GM12878 (cell line): ENCODE measurements at regions not wholly inside any gene's neighbourhood (a gene's known extent, or its start where the extent isn't known, plus 50 kb on each side); places are given as distances from the start of the nearest gene placed in this dataset.

Source experiments
- ATAC-seq: fragments of 200-7000 bp; cut with Tn5 transposase; 3 replicates; pipeline ENCODE4 v1.9.1; 2020; ENCODE audit warnings: mild to moderate bottlenecking, moderate library complexity
- BruUV-seq: library from RNA; stranded (reverse); fragments of 400-500 nt; replicated peaks from 2 replicates; lab custom pipeline; 2021; lab: Mats Ljungman, UMichigan
- CTCF ChIA-PET: fragments of 300-600 bp; sonication (Branson Sonifier 250); formaldehyde crosslinking; extraction: SDS; loops from one replicate; lab custom pipeline; 2021; ENCODE audit warnings: inconsistent platforms; lab: Yijun Ruan, JAX
- POLR2A ChIA-PET: fragments of 350-600 bp; formaldehyde crosslinking; extraction: SDS; loops from one replicate; lab custom pipeline; 2021; ENCODE audit warnings: inconsistent platforms; lab: Charles Lee
- RAD21 ChIA-PET: fragments of 300-600 bp; sonication (Branson Sonifier 250); formaldehyde crosslinking; loops from one replicate; lab custom pipeline; 2023; ENCODE audit warnings: antibody characterized with exemption; ENCODE audit not compliant: unreplicated experiment; lab: Charles Lee
- SMC1A ChIA-PET: fragments of 300-600 bp; sonication (Branson Sonifier 250); formaldehyde crosslinking; loops from one replicate; lab custom pipeline; 2023; ENCODE audit not compliant: unreplicated experiment, uncharacterized antibody; lab: Charles Lee
- DNase-seq: peaks from one replicate; pipeline ENCODE4 v3.0.0-alpha.2; 2011; ENCODE audit warnings: low read depth, low spot score
- FAIRE-seq: peaks from 3 replicates; lab custom pipeline; 2011; peaks lifted over from hg19 to GRCh38; lab: Jason Lieb, UNC
- H2AFZ ChIP-seq: 2 replicates; pipeline ENCODE4 v1.6.0; 2011; ENCODE audit warnings: low read depth, low read length, control low read depth; ENCODE audit not compliant: control insufficient read depth
- H3K27ac ChIP-seq: 2 replicates; pipeline ENCODE4 v1.5.1; 2011; ENCODE audit warnings: control low read depth; ENCODE audit not compliant: control insufficient read depth, insufficient read depth
- H3K27me3 ChIP-seq, 2 experiments: replicated peaks in 1 of 2; 2 replicates each; pipeline versions ENCODE4 v1.6.0 to v1.6.1; 2011; ENCODE audit warnings: low read length in 1 of 2; ENCODE audit not compliant: control insufficient read depth in 2 of 2, insufficient read depth in 2 of 2
- H3K36me3 ChIP-seq, 2 experiments: 2 replicates each; pipeline ENCODE4 v1.5.1; 2011; ENCODE audit warnings: low read length in 1 of 2; ENCODE audit not compliant: control insufficient read depth in 2 of 2, insufficient read depth in 2 of 2
- H3K4me1 ChIP-seq: 2 replicates; pipeline ENCODE4 v1.6.1; 2011; ENCODE audit warnings: mild to moderate bottlenecking, low read length, moderate library complexity, mixed read lengths; ENCODE audit not compliant: control insufficient read depth, insufficient read depth
- H3K4me2 ChIP-seq: 2 replicates; pipeline ENCODE4 v1.6.0; 2011; ENCODE audit warnings: control low read depth; ENCODE audit not compliant: control insufficient read depth, insufficient read depth
- H3K4me3 ChIP-seq: fragments of 200-600 bp; sonication (generic); 2 replicates; pipeline ENCODE4 v1.5.1; 2016
- H3K79me2 ChIP-seq: 2 replicates; pipeline ENCODE4 v1.6.0; 2011; ENCODE audit warnings: low read length; ENCODE audit not compliant: control insufficient read depth, insufficient read depth
- H3K9ac ChIP-seq: 2 replicates; pipeline ENCODE4 v1.8.0; 2011; ENCODE audit warnings: low read length, control low read depth, mixed read lengths; ENCODE audit not compliant: control insufficient read depth, insufficient read depth
- H3K9me3 ChIP-seq: replicated peaks from 3 replicates; pipeline ENCODE4 v1.5.1; 2011; ENCODE audit warnings: mild to moderate bottlenecking, low read length; ENCODE audit not compliant: control insufficient read depth, insufficient read depth
- H4K20me1 ChIP-seq: 2 replicates; pipeline ENCODE4 v1.6.0; 2011; ENCODE audit not compliant: control insufficient read depth, insufficient read depth
- BACH1 ChIP-seq: fragments of 450-650 bp; IDR thresholded peaks from 2 replicates; pipeline ENCODE4 v1.6.1; 2017; ENCODE audit warnings: mild to moderate bottlenecking, borderline replicate concordance
- CEBPB ChIP-seq, 2 experiments: fragments of 150-350 bp in 1 of 2; IDR thresholded peaks; 2 replicates each; pipeline ENCODE4 v1.6.1; 2012 to 2014; ENCODE audit warnings: low read depth in 2 of 2, low read length in 2 of 2, borderline replicate concordance in 1 of 2, inconsistent platforms in 1 of 2
- DPF2 ChIP-seq: fragments of 450-650 bp; IDR thresholded peaks from 2 replicates; pipeline ENCODE4 v1.6.1; 2017; ENCODE audit warnings: mild to moderate bottlenecking
- EP300 ChIP-seq, 2 experiments: fragments of 150-350 bp in 1 of 2; IDR thresholded peaks; 2 replicates each; pipeline ENCODE4 v1.6.1; 2011 to 2012; ENCODE audit warnings: low read depth in 2 of 2, low read length in 2 of 2, borderline replicate concordance in 1 of 2, improper control_type of control experiment in 1 of 2, inconsistent platforms in 1 of 2; ENCODE audit not compliant: control insufficient read depth in 1 of 2
- MAX ChIP-seq: IDR thresholded peaks from 2 replicates; pipeline ENCODE4 v1.6.1; 2012; ENCODE audit warnings: low read depth, low read length, improper control_type of control experiment
- SREBF1 ChIP-seq: IDR thresholded peaks from 2 replicates; pipeline ENCODE4 v1.6.1; 2012; ENCODE audit warnings: mild to moderate bottlenecking, low read length
- YBX1 ChIP-seq: fragments of 450-650 bp; IDR thresholded peaks from 2 replicates; pipeline ENCODE4 v1.6.1; 2016; ENCODE audit warnings: antibody characterized with exemption
- ZNF687 ChIP-seq: fragments of 450-650 bp; IDR thresholded peaks from 2 replicates; pipeline ENCODE4 v1.6.1; 2017; ENCODE audit warnings: mild to moderate bottlenecking, moderate library complexity
- WGBS: methylation state at CpG from one replicate; pipeline ENCODE4 v1.1.6; 2016; ENCODE audit warnings: low lambda C conversion rate; ENCODE audit not compliant: insufficient replicate concordance, insufficient coverage; ENCODE audit errors: missing lambda C conversion rate; 5-methylcytosine and 5-hydroxymethylcytosine counted together
- in situ Hi-C: fragments of 300-500 bp; cut with MboI; formaldehyde crosslinking; loops from 9 replicates; pipeline ENCODE4 v1.14.3; 2018; ENCODE audit warnings: mixed read lengths
- intact Hi-C: fragments of 100-400 bp; cut with micrococcal nuclease; formaldehyde crosslinking; loops from one replicate; pipeline ENCODE4 v1.14.2; 2022; ENCODE audit not compliant: unreplicated experiment

GRCh38 chr11:13062115-13062514 is 53.0 kb downstream of the RASSF10 start:
- Histone ChIP-seq H3K4me1 (no peaks in the 10 kb centered on the region), H3K9ac (no peak overlapping the region), H3K4me2 (no peak overlapping the region), H4K20me1 (no peaks in the 10 kb centered on the region), H3K27me3 (no peaks in the 10 kb centered on the region; a peak in 1 of 4 replicates), H2AFZ (no peak overlapping the region), H3K4me3 (no peak overlapping the region), H3K27ac (no peak overlapping the region), H3K36me3 (no peaks in the 10 kb centered on the region), H3K9me3 (no peaks in the 10 kb centered on the region), H3K79me2 (no peaks in the 10 kb centered on the region)
- in situ Hi-C loops: no loop called here
- no peak for FAIRE-seq
- WGBS: 2% methylated on average over 5 of the region's 5 CpGs
- TF ChIP-seq ZNF687: peak; percentile 50; the same call in 1 of the 2 replicates
- TF ChIP-seq EP300 (IDR thresholded peaks at IDR 0.05; ENCODE audit: borderline replicate concordance in 1 of 2, control insufficient read depth in 1 of 2, low read depth in 2 of 2, low read length in 2 of 2): peak in 1 of 2 experiments; percentile 20; a peak in 1 of 4 replicates
- 0 out of 2 replicates have a peak, but pooled peaks have one; percentile 14 for TF ChIP-seq DPF2
- no peak for TF ChIP-seq YBX1
- no peak for TF ChIP-seq SREBF1
- TF ChIP-seq MAX: no peak
- no peak for TF ChIP-seq BACH1
- no peak for TF ChIP-seq CEBPB (IDR thresholded peaks at IDR 0.05; ENCODE audit: borderline replicate concordance in 1 of 2, low read depth in 2 of 2, low read length in 2 of 2)
- no peak for DNase-seq
- BruUV-seq: no TSS peak
- CTCF ChIA-PET: interaction anchor here (1.3 kb wide), 1 partner anchor 21 kb away, joined by 3 read pairs; no protein-coding TSS in a partner anchor
- SMC1A ChIA-PET: interaction anchor here (0.9 to 1.5 kb wide), 6 partner anchors 15 to 97 kb away, joined by 3 to 4 read pairs (median 4); no protein-coding TSS in a partner anchor
- peak; percentile 92 for ATAC-seq
- intact Hi-C loops: no loop called here
- RAD21 ChIA-PET: interaction anchor here (1.1 to 1.6 kb wide), 3 partner anchors 10 to 37 kb away, joined by 3 to 4 read pairs (median 3); no protein-coding TSS in a partner anchor
- POLR2A ChIA-PET: no interaction called here
